Right atrium auricular region (tissue), 2 donors: ENCODE measurements at regions not wholly inside any gene's neighbourhood (a gene's known extent, or its start where the extent isn't known, plus 50 kb on each side); places are given as distances from the start of the nearest gene placed in this dataset.

Experiments used
- DNase-seq: peaks from one replicate; pipeline ENCODE4 v3.0.0-alpha.2; 2019; ENCODE audit warnings: low spot score
- H3K27ac ChIP-seq, 2 donors: fragments of 200-600 bp; sonication (generic); 1 replicate in 1 of 2; 2 replicates in 1 of 2; pipeline ENCODE4 v1.5.1; 2016 to 2019
- H3K27me3 ChIP-seq, 2 donors: fragments of 200-600 bp; sonication (generic); one replicate each; pipeline versions ENCODE4 v1.5.1 to v1.6.0; 2017 to 2019
- H3K36me3 ChIP-seq: fragments of 200-600 bp; sonication (generic); one replicate; pipeline ENCODE4 v1.5.1; 2016
- H3K4me1 ChIP-seq, 2 donors: fragments of 200-600 bp; sonication (generic); one replicate each; pipeline versions ENCODE4 v1.5.1 to v1.6.0; 2017 to 2019
- H3K4me3 ChIP-seq, 2 donors: fragments of 200-600 bp; sonication (generic); 1 replicate in 1 of 2; 2 replicates in 1 of 2; pipeline ENCODE4 v1.5.1; 2017 to 2019; ENCODE audit warnings: mild to moderate bottlenecking in 1 of 2, moderate library complexity in 1 of 2
- H3K9me3 ChIP-seq, 2 donors: fragments of 200-600 bp; sonication (generic); one replicate each; pipeline ENCODE4 v1.5.1; 2019
- CTCF ChIP-seq, 2 donors: fragments of 200-600 bp; sonication (generic); IDR thresholded peaks; one replicate each; pipeline ENCODE4 v1.5.1; 2019; ENCODE audit warnings: antibody characterized with exemption in 2 of 2

- H3K9me3 ChIP-seq: no peaks in the 10 kb centered on the region
- no peaks in the 10 kb centered on the region for H3K4me1 ChIP-seq
- H3K27me3 ChIP-seq: no peaks in the 10 kb centered on the region
- H3K27ac ChIP-seq: peak overlapping the region in 1 of 2 donors; percentile 21
- H3K36me3 ChIP-seq: no peaks in the 10 kb centered on the region
- no peak for TF ChIP-seq CTCF (IDR thresholded peaks at IDR 0.05)
- H3K4me3 ChIP-seq: no peak overlapping the region
- DNase-seq: no peak
Observed at GRCh38 chr18:77870199-77870598, 620.6 kb downstream of the GALR1 start.

DNA sequence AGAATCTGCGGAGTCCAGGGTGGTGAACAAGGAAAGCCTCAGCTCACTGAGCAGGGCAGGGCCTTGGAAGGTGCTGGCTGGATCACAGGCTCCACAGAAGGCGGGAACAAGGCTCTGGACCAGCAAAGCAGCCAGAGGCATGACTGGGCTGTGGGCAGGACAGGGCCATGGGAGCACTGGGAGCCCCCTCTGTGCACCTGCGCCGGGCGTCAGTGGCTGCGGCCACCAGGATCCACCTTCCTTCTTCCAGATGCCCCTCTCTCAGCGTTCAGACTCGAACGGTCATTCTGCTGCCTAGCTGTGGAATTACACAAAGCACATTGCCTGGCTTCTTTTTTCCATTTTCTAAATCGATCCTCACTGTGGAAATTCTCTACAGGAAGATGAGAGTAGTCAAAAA lies 621.2 kb downstream of the GALR1 start:
- Histone ChIP-seq H3K27me3 (no peaks in the 10 kb centered on the region), H3K9me3 (no peaks in the 10 kb centered on the region), H3K4me3 (no peak overlapping the region), H3K4me1 (no peaks in the 10 kb centered on the region), H3K36me3 (no peaks in the 10 kb centered on the region), H3K27ac (peak overlapping the region in 1 of 2 donors; percentile 21)
- TF ChIP-seq CTCF (IDR thresholded peaks at IDR 0.05): no peak
- no peak for DNase-seq

- Histone ChIP-seq H3K36me3 (no peaks in the 10 kb centered on the region), H3K9me3 (no peaks in the 10 kb centered on the region), H3K4me3 (no peak overlapping the region), H3K4me1 (no peaks in the 10 kb centered on the region), H3K27ac (no peak overlapping the region), H3K27me3 (no peaks in the 10 kb centered on the region)
- DNase-seq: no peak
- TF ChIP-seq CTCF (IDR thresholded peaks at IDR 0.05): no peak
Observed at GRCh38 chr18:77872166-77872565, 622.5 kb downstream of the GALR1 start.

DNA sequence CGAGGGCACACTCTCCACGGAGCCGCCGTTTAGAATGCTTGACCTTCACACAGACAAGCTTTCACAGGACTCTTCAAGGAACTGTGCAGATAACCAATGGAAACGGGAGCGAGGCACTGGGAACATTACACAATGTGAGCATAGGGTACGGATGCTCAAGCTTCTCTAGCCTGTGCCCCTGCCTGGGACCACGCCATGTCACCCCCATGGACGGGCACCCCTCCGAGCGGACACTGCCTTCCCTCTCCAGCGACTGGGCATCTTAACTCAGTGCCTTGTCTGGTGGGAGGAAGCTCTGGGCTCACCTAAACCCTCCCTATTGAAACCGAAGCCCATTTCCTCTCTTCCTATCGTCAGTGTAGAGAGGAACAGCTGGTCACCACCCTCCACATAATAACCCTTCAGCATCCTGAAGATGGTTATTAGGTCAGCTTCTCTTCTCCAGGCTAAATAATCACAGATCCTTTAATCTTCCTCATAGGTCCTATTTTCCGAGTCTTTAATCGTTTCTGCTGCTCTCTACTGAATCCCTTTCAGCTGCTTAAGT lies 626.7 kb downstream of the GALR1 start:
- Histone ChIP-seq H3K4me3 (no peak overlapping the region), H3K4me1 (no peaks in the 10 kb centered on the region), H3K9me3 (no peaks in the 10 kb centered on the region), H3K27me3 (no peaks in the 10 kb centered on the region), H3K27ac (no peak overlapping the region), H3K36me3 (no peaks in the 10 kb centered on the region)
- TF ChIP-seq CTCF (IDR thresholded peaks at IDR 0.05): no peak
- no peak for DNase-seq

- DNase-seq: no peak
- Histone ChIP-seq H3K4me1 (no peaks in the 10 kb centered on the region), H3K36me3 (no peaks in the 10 kb centered on the region), H3K27ac (no peak overlapping the region), H3K27me3 (no peaks in the 10 kb centered on the region), H3K4me3 (no peak overlapping the region), H3K9me3 (peaks cover 0 to 13% of the 10 kb centered on the region in 2 donors)
- TF ChIP-seq CTCF (IDR thresholded peaks at IDR 0.05): no peak
Observed at GRCh38 chr18:77879829-77880228, 630.2 kb downstream of the GALR1 start.

GRCh38 chr18:77884454-77884853 lies 634.8 kb downstream of the GALR1 start:
- Histone ChIP-seq H3K27me3 (no peaks in the 10 kb centered on the region), H3K4me3 (no peak overlapping the region), H3K4me1 (no peaks in the 10 kb centered on the region), H3K36me3 (no peaks in the 10 kb centered on the region), H3K27ac (no peak overlapping the region), H3K9me3 (peaks cover 0 to 13% of the 10 kb centered on the region in 2 donors)
- no peak for DNase-seq
- TF ChIP-seq CTCF (IDR thresholded peaks at IDR 0.05): no peak
